HG02623 (cell line): ENCODE measurements at regions not wholly inside any gene's neighbourhood (a gene's known extent, or its start where the extent isn't known, plus 50 kb on each side); places are given as distances from the start of the nearest gene placed in this dataset.
"Not testable (repeated sequence)": the region's sequence is repeated elsewhere in the genome, so short reads cannot be mapped to it uniquely, and the experiment has no call there.

Experiments
- ATAC-seq: cut with Tn5 transposase; IDR thresholded peaks from one replicate; pipeline ENCODE4 v1.9.1; 2021; ENCODE audit warnings: moderate library complexity; ENCODE audit not compliant: unreplicated experiment

DNA sequence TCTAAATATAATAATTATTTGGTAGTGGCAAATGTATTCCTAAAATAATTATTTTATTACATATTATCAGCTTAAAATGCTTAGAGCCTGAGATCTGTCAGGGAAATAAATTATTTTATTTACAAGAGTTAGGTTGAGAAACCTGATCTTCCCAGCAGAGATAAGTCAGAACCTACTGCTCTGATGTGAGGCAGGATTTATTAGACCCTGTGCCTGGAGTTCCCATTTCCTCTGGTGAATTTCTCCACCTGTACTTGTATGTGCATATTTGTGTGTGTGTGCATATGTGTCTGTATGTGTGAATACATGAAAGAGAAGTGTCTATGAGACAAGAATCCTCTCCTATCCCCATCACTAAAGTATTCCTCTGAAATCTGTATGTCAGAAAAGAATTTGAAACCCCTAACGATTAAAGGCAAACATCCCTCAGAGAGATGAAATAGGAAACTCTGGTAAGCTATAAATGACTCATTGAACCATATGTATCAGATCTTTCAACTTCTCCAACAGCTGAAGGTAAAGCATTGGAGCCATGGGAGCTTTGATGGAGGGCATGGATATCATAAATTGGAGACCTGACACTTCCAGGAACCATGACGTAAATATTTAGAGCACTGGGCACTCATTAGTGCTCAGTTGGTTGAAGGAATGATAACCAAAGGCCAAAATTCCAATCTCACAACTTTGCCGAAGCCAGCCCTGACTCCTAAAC lies 190.9 kb downstream of the XPNPEP1 start:
- ATAC-seq, result no peak

DNA sequence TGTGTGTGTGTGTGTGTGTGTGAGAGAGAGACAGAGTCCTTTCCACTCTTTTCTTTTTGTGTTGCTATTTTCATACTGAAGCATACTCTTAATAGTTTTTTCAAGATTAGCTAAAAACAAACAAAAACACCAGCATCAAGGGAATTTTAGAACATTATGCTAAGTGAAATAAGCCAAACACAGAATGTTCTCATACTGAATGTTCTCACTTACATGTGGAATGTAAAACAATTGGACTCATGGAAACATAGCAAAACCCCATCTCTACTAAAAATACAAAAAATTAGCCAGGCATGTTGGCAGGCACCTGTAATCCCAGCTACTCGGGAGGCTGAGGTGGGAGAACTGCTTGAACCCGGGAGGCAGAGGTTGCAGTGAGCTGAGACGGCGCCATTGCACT lies 193.4 kb downstream of the XPNPEP1 start:
- not testable (repeated sequence) for ATAC-seq

DNA sequence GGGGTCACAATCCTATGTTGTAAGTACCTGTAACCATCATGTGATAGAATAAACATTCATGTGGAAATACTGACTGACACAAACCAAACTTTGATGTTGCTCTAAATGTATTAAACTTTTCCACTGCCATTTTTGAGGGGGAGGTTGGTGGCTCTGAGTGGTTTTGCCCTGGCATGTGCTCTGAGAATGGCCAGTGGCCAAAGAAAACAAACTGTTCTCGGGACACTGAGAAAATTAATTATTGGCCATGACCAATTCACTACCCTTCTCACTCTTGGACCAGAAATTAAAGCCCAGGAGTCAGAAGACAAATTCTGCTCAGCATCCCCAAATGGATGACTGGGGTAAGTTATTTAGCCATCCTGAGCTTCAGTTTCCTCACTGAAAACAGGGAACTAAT lies 195.9 kb downstream of the XPNPEP1 start:
- no peak for ATAC-seq

DNA sequence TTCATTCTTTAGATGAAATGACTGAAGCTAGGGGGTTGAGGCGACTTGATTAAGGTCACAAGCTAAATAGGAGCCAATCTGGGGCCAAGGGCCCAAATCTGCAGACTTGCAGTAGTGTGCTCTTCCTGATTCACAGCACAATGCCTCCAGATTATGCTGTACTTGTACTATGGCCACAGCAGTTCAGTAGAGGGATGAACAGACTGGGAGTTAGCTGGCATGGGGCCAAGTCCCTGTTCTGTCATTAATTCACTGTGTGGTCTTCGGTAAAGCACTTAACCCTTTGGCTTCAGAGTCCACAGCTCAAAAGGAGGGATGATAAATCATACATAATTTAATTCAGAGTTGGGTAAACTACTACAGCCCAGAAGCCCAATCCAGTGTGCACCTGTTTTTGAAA lies 196.8 kb downstream of the XPNPEP1 start:
- no peak for ATAC-seq

DNA sequence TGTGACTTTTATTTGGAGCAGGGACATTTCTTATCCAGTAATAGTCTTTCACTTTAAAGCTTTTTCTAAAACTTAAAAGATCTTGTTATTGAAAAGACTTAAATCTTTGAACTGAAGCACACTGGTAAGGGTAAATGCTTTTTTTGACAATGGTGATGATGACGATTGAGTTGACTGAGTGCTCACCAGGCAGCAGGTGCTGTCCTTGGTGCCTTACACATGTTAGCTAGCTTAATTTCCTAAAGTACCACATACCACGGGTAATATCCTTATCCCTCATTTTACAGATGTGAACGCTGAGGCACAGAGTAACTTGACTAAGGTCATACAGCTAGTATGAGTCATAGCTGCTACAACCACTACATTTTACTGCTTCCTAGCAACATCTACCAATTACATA lies 200.0 kb downstream of the XPNPEP1 start:
- no peak for ATAC-seq

DNA sequence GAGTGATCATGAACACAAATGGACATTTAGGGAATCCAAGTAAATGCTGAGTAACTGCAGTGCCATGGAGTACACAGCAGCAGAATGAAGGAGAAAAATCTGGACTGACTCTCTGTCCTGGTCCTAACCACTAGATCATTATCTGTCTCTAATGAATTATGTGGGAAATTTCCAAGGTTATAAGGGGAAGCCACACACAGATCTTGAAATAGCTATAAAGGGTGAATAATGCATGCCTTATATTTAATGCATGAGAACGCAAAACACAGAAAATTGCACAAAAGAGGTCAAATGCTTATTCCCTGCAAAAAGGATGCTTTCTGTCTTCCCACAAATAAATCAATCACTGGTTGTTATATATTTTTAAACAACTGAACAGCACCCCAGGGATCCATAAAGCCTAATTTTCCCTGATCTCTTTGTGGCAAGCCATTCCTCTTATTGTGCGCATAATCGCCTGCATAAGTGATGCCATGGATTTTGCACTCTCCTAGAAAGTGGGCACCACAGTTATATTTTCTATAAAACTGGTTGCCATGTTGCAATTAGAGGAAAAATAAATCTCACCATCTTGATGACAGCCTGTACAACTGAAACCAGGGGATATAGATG lies 201.8 kb downstream of the XPNPEP1 start:
- no peak for ATAC-seq

DNA sequence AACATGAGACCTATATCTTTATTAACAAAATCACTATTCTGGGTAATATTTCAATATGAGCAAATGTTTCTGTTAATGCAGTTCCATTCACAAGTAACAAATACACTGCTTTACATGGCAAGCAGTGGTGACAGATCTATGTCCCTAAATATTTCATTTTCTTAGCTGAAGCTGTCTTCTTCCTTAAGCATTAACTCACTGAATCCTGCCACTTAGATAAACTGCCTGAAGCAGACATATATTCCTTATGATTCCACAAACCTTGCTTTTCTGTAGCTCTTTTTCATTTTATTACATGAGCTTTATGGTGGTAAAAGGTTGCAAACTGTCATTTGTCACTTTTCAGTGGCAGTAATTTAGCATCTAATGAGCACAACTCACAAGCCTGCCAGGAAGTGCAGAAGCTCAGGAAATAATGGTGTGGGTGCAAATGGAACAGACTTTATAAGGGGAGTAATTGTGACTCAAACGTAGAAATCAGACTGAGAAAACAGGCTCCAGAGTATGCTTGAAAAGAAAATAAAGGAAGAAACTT lies 217.2 kb downstream of the XPNPEP1 start:
- ATAC-seq, result no peak

DNA sequence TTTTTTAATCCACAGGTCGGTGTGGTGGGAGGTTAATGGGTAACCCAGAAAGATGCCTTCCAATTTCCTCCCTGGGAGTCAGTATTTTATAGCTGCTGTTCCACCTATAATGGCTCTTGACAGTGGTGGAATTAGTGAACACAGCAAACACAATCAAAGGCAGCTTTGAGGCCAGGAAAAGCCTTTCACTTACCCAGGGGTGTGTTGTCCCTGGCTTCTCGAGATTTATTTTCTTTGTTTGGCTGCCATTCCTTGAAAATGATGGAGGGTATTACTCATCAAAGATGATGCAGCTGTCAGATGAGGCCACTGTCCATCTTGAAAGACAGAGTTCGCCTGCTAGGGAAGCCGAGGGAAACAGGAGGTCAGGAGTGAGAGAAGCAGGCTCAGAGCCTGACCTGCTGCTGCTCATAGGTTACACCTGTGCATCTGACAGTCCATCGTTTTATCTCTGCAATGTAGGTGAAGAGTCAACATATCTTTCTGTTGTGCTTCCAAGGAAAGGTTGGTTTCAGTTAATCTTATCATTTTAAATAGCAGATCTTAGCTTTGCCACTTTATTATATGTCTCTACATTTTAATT lies 221.6 kb downstream of the XPNPEP1 start:
- no peak for ATAC-seq

DNA sequence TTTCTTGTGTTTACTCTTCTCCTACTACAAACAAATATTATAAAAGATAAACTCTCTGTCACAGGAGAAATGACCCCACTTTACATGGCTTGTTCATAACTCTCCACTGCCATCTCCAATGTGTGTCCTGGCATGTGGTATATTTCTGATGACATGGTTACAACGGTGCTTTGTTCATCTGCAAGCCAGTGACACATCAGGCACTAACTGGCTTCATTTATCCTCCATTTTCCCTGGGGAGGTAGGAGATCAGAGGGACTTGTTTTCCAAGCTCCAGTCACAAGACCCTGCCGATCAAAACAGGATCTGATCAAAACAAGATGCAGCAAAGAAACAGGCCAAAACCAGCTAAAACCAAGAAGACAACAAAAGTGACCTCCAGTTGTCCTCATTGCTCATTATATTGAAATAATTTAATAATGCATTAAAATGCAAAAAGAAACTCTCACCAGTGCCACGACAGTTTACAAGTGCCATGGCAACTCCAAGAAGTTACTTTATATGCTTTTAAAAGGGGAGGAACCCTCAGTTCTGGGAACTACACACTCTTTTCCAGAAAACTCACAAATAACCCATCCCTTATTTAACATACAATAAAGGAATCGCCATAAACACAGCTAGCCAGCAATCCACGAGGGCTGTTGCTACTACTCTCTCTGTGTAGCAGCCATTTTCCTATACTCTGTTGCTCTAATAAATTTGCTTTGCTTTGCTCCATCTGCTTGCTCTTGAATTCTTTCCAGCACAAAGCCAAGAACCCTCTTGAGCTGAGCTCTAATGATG lies 224.2 kb downstream of the XPNPEP1 start:
- no peak for ATAC-seq

DNA sequence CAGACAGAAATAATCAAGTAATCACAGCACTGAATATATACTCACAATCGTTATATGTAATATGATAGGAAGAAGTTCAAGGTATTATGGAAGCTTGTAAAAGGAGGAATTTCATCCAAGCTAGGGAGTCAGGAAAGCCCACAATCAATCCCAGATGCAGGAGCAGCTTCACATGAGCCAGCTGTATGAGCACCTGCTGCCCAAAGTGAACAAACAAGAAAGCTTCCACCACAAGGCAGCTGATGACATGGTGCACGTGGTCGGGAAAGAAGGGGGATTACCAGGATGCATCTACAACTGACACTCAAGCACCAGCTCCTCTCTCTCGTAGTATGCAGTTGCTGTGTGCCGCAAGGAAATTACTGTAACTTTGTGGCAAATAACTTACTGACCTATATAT lies 225.2 kb downstream of the XPNPEP1 start:
- ATAC-seq, result no peak

DNA sequence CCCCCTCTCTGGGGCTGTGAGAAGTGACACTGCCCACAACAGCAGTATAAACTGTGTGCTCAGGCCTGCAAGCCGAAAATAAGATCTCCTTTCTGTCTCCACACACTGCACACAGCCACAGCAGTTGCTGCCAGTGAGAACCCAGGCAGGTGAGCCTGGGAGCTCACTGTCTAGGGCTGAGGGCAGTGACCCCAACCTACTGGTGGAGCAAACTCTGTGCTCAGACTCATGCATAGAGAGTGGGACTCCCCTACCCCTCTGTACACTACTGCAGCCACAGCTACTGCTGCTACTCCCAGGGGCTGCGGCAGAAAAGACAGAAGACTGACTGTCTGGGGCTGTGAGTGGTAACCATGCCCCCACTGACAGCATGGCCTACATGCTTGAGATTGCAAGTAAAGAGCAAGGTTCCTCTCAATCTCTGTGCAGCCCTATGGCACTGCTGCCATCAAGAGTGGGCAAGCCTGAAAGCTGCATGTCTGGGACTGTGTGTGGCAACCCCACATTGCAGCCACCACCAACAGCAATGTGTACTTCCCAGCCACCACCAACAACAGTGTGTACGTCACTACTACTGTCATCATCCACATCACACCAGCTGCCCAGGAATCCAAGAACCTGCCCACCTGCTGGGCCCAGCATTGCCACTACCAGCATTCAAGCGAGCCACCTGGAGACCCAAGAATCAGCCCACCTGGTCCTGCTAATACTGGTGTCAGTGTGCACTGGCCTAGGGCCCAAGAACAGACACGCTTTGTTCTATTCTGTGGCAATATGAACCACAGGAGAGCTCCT lies 226.1 kb downstream of the XPNPEP1 start:
- no peak for ATAC-seq

DNA sequence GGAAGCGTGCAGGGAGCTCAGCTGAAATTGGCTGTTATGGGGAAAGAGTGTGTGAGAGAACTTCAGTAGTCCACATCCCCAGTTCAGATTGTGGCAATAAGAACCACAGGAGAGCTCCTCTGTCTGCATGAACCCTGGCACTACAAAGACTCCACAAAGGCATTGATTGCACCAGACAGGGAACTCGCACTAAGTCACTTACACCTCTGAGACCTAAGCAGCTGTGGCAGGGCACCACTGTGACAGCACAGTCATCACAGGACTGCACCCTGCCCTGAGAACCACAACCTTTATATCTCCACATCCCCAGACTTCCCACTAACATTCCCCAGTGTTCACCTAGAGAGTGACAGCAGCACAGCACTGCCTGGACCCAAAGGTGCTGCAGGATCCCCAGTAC lies 226.8 kb downstream of the XPNPEP1 start:
- no peak for ATAC-seq

DNA sequence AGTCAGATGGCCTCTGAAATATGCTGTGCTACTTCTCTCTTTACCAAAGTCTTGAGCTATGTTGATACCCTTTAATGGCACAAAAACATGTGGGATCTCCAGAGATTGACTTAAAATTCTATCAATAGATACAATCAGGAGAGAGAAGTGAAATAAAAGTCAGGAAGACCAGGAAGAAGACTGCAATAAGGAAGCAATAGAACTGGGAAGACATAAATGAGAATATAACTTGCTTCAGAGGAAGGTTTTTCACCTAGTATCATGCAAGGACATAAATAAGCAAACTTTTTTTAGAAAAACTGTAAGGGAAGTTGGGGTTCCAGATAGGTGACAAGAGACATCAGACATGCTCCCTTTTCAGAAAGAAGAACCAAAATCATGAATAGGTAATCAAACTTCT lies 227.3 kb downstream of the XPNPEP1 start:
- no peak for ATAC-seq

DNA sequence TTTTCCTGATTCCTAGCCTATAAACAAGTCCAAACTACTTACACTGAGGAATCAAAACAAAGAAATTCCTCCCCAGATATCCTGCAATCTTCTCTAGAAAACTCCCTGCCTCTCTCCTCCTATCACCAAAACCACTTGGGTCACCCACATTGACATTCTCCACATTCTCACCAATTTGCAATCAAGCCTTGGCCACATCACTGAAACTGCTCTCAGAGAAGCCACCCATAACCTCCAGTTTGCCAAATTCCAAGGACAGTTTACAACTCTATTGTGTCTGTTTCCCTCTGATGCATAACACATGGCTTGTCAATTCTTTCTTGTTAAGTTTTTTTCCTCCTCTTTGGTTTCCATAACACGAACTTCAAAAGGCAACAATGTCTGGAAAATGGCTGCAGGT lies 233.5 kb downstream of the XPNPEP1 start:
- ATAC-seq, result no peak

DNA sequence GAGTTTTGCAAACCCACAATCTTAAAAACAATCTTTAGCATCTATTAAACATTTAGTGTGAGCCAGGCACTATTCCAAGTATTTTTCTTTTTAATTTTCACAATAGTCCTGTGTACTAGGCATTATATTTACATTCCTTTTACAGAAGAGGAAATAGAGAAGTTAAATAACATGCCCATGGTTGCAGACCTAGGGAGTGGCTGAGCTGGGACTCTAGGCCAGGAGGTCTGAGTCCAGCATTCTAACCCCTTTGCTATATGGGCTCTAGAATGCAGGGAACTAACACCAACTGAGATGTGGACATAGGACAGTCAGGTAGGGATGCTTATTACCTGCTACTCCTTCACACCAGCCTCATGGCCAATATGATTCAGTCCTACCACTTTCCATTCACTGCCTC lies 243.8 kb downstream of the XPNPEP1 start:
- no peak for ATAC-seq

DNA sequence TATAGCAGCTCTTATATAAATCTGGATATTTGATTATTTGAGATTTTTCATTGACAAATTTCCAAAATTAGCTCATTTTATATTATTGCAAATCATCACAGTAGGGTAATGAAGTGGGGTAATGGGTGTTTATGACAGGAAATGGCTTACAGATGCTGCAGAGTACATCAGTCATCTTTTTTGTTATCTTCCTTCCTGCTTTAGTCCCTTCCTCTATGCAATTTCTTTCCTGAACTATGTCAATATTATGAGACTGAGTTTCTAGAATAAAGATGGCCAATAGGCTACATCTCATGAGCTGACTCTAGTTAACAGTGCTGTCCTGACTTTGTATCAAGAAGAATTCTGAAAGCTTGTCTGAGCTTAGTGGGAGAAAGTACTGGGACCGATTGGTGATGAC lies 244.5 kb downstream of the XPNPEP1 start:
- no peak for ATAC-seq

DNA sequence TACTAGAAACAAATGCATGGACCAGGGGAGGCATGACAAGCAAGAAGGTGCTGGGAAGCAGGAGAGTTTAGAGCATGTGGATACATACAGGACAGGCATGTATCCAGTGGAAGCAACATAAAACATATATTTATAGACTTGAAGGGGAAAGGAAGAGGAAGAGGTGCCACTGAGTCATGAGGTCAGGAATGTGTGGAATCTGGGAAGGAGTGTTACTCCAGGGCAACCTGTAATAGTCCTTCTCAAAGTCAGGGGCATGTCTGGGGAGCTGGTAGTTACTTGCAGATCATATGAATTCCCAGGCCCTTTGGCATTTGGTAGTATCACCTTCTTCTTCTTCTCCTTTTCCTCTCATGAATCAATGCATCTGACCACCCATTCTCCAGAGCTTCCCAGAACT lies 246.6 kb downstream of the XPNPEP1 start:
- ATAC-seq, result no peak

DNA sequence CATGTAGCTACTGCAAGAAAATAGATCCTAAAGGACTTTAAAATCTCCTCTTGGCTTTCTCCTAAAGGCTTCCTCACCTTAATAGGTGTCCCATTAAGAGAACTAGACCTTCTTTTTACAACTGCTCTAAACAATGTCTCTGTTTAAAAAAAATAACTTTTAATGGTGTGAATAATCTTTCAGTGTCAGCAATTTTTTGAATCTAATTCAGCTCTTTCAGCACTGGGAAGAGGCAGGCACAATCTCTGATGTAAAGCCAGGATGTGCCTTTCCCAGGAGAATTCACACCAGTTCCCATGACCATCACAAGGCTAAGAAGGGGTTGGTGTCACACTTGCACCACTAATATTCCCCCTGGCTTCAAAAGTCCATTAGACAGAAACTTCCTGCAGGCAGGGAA lies 254.6 kb downstream of the XPNPEP1 start:
- no peak for ATAC-seq

DNA sequence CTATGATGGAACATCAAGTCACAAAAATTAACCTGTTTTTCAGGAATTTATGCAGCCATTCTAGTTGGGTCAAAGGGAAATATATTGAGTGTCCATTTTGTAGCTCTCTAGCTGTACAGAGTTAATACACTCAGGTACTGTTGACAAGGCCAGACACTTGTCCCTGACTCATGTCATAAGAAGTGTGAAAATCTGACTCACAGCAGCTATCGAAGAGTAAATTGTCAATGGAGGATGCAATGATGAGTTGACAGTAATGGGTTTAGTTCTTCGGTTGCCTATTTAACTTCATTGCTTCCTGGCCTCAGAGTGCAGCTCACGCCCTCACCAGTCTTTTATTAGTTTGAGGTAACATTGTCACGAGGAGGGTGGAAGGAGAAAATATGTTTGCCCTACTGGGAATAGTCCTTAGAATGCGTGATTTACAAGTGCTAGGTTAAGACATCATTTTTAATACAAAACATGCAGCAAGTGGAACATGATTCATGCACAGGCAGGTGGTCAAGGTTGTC lies 255.1 kb downstream of the XPNPEP1 start:
- no peak for ATAC-seq

DNA sequence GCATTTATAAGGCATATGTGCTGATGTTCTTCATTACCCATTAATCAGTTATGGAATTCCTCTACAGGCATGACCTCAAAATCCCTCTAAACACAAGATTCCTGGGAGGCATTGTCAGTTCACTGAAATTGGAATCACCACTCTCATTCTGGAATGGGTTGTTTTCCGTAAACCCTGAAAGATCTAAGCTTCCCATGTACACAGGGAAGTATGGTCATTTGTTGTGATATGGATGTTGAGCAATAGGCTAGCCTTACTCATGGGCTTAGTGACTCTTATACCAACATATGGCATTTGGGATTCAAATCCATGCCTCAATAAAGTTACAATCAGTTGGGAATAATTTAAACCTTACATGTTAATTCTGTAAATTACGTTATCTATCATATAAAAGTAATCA lies 258.0 kb downstream of the XPNPEP1 start:
- no peak for ATAC-seq

DNA sequence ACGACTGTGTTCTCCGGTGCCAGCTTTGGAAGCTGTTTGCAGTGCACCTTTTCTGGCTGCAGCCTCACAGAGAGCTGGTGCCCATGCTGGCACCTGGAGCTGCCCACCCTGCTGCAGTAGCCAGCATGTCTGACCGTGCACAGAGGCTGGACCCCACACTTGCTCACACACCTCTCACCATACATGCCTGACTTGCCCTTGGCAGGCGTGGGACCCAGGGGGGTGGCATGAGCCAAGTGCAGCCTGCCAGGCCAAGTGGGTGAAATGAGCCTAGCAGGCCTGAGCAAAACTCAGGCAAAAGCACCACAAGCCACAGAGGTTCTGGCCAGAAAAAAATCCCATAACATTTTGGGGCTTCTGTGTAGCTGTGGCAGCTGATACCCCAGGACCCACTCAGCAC lies 258.8 kb downstream of the XPNPEP1 start:
- ATAC-seq, result no peak
